ENCODE measurements at regions not wholly inside any gene's neighbourhood (a gene's known extent, or its start where the extent isn't known, plus 50 kb on each side); places are given as distances from the start of the nearest gene placed in this dataset.

DNA sequence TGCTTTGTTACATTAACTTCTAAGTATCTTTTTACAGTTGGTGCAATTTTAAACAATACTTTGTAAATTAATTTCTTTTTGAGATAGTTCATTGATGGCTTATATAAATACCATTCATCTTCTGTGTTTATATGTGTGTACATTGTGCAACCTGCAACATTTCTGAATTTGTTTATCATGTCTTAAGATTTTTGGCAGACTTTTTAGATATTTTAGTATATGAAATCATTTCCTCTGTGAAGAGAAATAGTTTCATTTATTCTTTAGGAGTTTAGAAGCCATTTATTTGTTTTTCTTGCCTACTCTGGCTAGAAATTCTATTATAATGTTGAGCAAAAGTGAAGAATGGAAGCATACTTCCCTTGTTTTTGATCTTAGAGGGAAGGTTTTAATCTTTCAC lies 337.8 kb upstream of the DSEL start:
- TF ChIP-seq POLR2A (IDR thresholded peaks at IDR 0.05) (no peak), CTCF (IDR thresholded peaks at IDR 0.05) (no peak), EP300 (IDR thresholded peaks at IDR 0.05) (no peak)
